ENCODE measurements at regions not wholly inside any gene's neighbourhood (a gene's known extent, or its start where the extent isn't known, plus 50 kb on each side); places are given as distances from the start of the nearest gene placed in this dataset.

DNA sequence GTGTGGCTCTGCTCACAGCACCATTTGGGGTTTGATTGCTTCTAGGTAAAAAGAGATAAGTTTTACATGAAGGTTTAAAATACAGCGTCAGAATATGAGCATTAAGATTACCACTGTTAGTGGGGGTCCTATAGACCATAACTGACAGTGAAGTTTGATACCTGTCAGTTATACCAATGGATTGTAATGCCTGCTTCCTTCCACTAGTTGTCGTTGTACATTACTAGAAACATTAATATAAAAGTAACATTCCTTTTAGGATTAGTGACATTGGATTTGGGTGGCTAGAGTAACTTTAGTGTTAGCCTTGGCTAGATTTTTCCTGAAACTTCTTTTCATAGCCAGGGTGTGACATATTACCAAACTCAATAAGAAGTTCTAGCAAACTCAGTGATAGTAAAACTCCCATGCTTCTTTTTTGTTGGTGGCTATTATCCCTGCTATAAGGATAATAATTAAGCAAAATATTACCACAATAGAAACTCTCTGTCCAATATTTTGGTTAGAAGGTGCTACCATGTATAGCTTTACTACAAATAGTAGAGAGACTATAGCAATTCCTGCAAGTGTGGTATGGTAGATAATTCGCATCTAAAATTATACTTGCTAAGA is 57.1 kb downstream of the FAM181B start:
- no peak overlapping the region for H3K4me2 ChIP-seq (ENCODE audit: low read length)
- H3K36me3 ChIP-seq (ENCODE audit: insufficient read depth, low read length), result no peaks in the 10 kb centered on the region
- peaks cover 4% of the 10 kb centered on the region; the same call in 1 of the 2 replicates for H3K9me3 ChIP-seq (ENCODE audit: low read length)
- no peak overlapping the region for H3K9ac ChIP-seq (ENCODE audit: low read length)
- H3K4me1 ChIP-seq (ENCODE audit: insufficient read depth, low read length, severe bottlenecking), result no peaks in the 10 kb centered on the region
- H2AFZ ChIP-seq (ENCODE audit: low read length), result no peak overlapping the region
- no peaks in the 10 kb centered on the region for H3K9me2 ChIP-seq (ENCODE audit: low read depth, low read length)
- H3K27me3 ChIP-seq (ENCODE audit: insufficient read depth, low read length), result no peaks in the 10 kb centered on the region
- no peaks in the 10 kb centered on the region for H4K20me1 ChIP-seq (ENCODE audit: insufficient read depth, low read length)
- no peak overlapping the region for H3K27ac ChIP-seq (ENCODE audit: low read depth, low read length, poor library complexity, severe bottlenecking)
- H3K79me2 ChIP-seq (ENCODE audit: insufficient read depth, low read length), result no peaks in the 10 kb centered on the region
- no peak overlapping the region for H3K4me3 ChIP-seq (ENCODE audit: low read depth, low read length, poor library complexity, severe bottlenecking)
- H3F3A ChIP-seq (ENCODE audit: insufficient read depth, low read length), result no peaks in the 10 kb centered on the region
- TF ChIP-seq EZH2 (IDR thresholded peaks at IDR 0.05; ENCODE audit: borderline replicate concordance, low read length), result no peak
- TF ChIP-seq, protein P1, sequence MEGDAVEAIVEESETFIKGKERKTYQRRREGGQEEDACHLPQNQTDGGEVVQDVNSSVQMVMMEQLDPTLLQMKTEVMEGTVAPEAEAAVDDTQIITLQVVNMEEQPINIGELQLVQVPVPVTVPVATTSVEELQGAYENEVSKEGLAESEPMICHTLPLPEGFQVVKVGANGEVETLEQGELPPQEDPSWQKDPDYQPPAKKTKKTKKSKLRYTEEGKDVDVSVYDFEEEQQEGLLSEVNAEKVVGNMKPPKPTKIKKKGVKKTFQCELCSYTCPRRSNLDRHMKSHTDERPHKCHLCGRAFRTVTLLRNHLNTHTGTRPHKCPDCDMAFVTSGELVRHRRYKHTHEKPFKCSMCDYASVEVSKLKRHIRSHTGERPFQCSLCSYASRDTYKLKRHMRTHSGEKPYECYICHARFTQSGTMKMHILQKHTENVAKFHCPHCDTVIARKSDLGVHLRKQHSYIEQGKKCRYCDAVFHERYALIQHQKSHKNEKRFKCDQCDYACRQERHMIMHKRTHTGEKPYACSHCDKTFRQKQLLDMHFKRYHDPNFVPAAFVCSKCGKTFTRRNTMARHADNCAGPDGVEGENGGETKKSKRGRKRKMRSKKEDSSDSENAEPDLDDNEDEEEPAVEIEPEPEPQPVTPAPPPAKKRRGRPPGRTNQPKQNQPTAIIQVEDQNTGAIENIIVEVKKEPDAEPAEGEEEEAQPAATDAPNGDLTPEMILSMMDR (IDR thresholded peaks at IDR 0.05; ENCODE audit: low read length), result peak; percentile 69

DNA sequence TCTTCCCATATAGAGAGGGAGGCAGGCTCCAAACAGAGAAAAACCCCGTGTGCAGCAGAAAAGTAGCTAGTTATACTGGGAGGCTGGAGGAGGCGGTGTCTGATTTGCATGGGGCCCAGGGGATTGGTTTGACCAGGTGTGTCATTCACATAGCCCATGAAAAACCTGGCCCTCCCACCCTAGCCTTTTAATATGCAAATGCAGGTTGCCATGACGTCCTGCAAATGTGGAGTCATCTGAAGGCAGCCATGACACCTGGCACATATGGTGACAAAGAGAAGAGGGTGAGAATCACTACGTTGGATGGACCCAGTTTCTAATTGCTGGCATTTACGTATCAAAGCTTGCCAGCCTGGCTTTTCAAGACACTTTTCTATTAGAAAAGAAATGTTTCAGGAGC is 57.8 kb downstream of the FAM181B start:
- no peak overlapping the region for H3K4me3 ChIP-seq (ENCODE audit: low read depth, low read length, poor library complexity, severe bottlenecking)
- no peaks in the 10 kb centered on the region for H3K4me1 ChIP-seq (ENCODE audit: insufficient read depth, low read length, severe bottlenecking)
- TF ChIP-seq EZH2 (IDR thresholded peaks at IDR 0.05; ENCODE audit: borderline replicate concordance, low read length), result no peak
- TF ChIP-seq, protein P1 (IDR thresholded peaks at IDR 0.05; ENCODE audit: low read length), result no peak
- no peaks in the 10 kb centered on the region for H3K9me3 ChIP-seq (ENCODE audit: low read length)
- no peak overlapping the region for H3K4me2 ChIP-seq (ENCODE audit: low read length)
- H3K36me3 ChIP-seq (ENCODE audit: insufficient read depth, low read length), result no peaks in the 10 kb centered on the region
- no peaks in the 10 kb centered on the region for H3K9me2 ChIP-seq (ENCODE audit: low read depth, low read length)
- no peak overlapping the region for H3K9ac ChIP-seq (ENCODE audit: low read length)
- H3K79me2 ChIP-seq (ENCODE audit: insufficient read depth, low read length), result no peaks in the 10 kb centered on the region
- no peak overlapping the region for H2AFZ ChIP-seq (ENCODE audit: low read length)
- no peaks in the 10 kb centered on the region for H3K27me3 ChIP-seq (ENCODE audit: insufficient read depth, low read length)
- no peak overlapping the region for H3K27ac ChIP-seq (ENCODE audit: low read depth, low read length, poor library complexity, severe bottlenecking)
- no peaks in the 10 kb centered on the region for H3F3A ChIP-seq (ENCODE audit: insufficient read depth, low read length)
- no peaks in the 10 kb centered on the region for H4K20me1 ChIP-seq (ENCODE audit: insufficient read depth, low read length)

DNA sequence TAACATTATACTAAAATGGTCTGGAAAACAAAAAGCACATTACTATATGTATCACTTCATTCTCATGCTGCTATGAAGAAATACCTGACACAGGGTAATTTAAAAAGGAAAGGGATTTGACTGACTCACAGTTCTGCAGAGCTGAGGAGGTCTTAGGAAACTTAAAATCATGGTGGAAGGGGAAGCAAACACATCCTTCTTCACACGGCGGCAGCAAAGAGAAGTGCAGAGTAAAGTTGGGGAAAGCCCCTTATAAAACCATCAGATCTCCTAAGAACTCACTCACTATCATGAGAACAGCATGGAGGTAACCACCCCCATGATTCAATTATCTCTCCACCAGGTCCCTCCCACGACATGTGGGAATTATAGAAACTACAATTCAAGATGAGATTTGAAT is 60.0 kb downstream of the FAM181B start:
- Histone ChIP-seq H3K4me1 (ENCODE audit: insufficient read depth, low read length, severe bottlenecking) (no peaks in the 10 kb centered on the region), H3K9me3 (ENCODE audit: low read length) (no peaks in the 10 kb centered on the region), H3K36me3 (ENCODE audit: insufficient read depth, low read length) (no peaks in the 10 kb centered on the region), H2AFZ (ENCODE audit: low read length) (no peak overlapping the region), H3F3A (ENCODE audit: insufficient read depth, low read length) (no peaks in the 10 kb centered on the region), H3K79me2 (ENCODE audit: insufficient read depth, low read length) (no peaks in the 10 kb centered on the region), H3K27ac (ENCODE audit: low read depth, low read length, poor library complexity, severe bottlenecking) (no peak overlapping the region), H3K27me3 (ENCODE audit: insufficient read depth, low read length) (no peaks in the 10 kb centered on the region), H3K4me2 (ENCODE audit: low read length) (no peak overlapping the region), H3K9me2 (ENCODE audit: low read depth, low read length) (no peaks in the 10 kb centered on the region), H4K20me1 (ENCODE audit: insufficient read depth, low read length) (no peaks in the 10 kb centered on the region), H3K9ac (ENCODE audit: low read length) (no peak overlapping the region), H3K4me3 (ENCODE audit: low read depth, low read length, poor library complexity, severe bottlenecking) (no peak overlapping the region)
- TF ChIP-seq, protein P1 (IDR thresholded peaks at IDR 0.05; ENCODE audit: low read length), result no peak
- no peak for TF ChIP-seq EZH2 (IDR thresholded peaks at IDR 0.05; ENCODE audit: borderline replicate concordance, low read length)

Data from OCI-LY1 (cell line).